Activated CD8-positive, alpha-beta T cell treated with anti-CD3 and anti-CD28 coated beads for 36 hours (primary cell): ENCODE measurements at regions not wholly inside any gene's neighbourhood (a gene's known extent, or its start where the extent isn't known, plus 50 kb on each side); places are given as distances from the start of the nearest gene placed in this dataset.
"Not testable (repeated sequence)": the region's sequence is repeated elsewhere in the genome, so short reads cannot be mapped to it uniquely, and the experiment has no call there.

Source experiments
- ATAC-seq: fragments of 200-7000 bp; cut with Tn5 transposase; one replicate; pipeline ENCODE4 v1.10.0; 2021; ENCODE audit warnings: mild to moderate bottlenecking, moderate library complexity
- CTCF ChIA-PET: fragments of 350-600 bp; sonication (Branson Sonifier 250); formaldehyde crosslinking; loops from one replicate; lab custom pipeline; 2021; ENCODE audit warnings: antibody characterized with exemption; lab: Charles Lee
- POLR2A ChIA-PET: fragments of 350-600 bp; sonication (Branson Sonifier 250); formaldehyde crosslinking; loops from one replicate; lab custom pipeline; 2021; ENCODE audit warnings: antibody characterized with exemption; lab: Charles Lee
- DNase-seq: peaks from one replicate; pipeline ENCODE4 v3.0.0-alpha.2; 2020
- H3K27ac Mint-ChIP-seq: one replicate; pipeline ENCODE4 v1.8.0; 2021; ENCODE audit warnings: mild to moderate bottlenecking, mixed read lengths
- H3K27me3 Mint-ChIP-seq: one replicate; pipeline ENCODE4 v1.8.0; 2021; ENCODE audit warnings: mixed read lengths
- H3K36me3 Mint-ChIP-seq: one replicate; pipeline ENCODE4 v1.8.0; 2021; ENCODE audit warnings: low read depth, mixed read lengths
- H3K4me1 Mint-ChIP-seq: one replicate; pipeline ENCODE4 v1.8.0; 2021; ENCODE audit warnings: low read depth, mixed read lengths
- H3K4me3 Mint-ChIP-seq: one replicate; pipeline ENCODE4 v1.8.0; 2021; ENCODE audit warnings: mild to moderate bottlenecking, moderate library complexity, mixed read lengths
- H3K9me3 Mint-ChIP-seq: one replicate; pipeline ENCODE4 v1.8.0; 2021; ENCODE audit warnings: mixed read lengths
- CTCF ChIP-seq: fragments of 200-600 bp; IDR thresholded peaks from one replicate; pipeline ENCODE4 v1.8.0; 2022; ENCODE audit warnings: antibody characterized with exemption, mild to moderate bottlenecking
- intact Hi-C: fragments of 100-400 bp; cut with micrococcal nuclease; formaldehyde crosslinking; loops from one replicate; pipeline ENCODE4 v1.10.0; 2022

GRCh38 chr3:177804032-177804431 is 606.8 kb upstream of the TBL1XR1 start:
- no peak overlapping the region for H3K27ac Mint-ChIP-seq
- no peaks in the 10 kb centered on the region for H3K27me3 Mint-ChIP-seq
- no peaks in the 10 kb centered on the region for H3K36me3 Mint-ChIP-seq
- no peak for ATAC-seq
- no peak for DNase-seq
- POLR2A ChIA-PET = no interaction called here
- no peak for TF ChIP-seq CTCF
- H3K4me1 Mint-ChIP-seq = peaks cover 8% of the 10 kb centered on the region
- intact Hi-C loops = no loop called here
- CTCF ChIA-PET = no interaction called here
- no peak overlapping the region for H3K4me3 Mint-ChIP-seq
- no peaks in the 10 kb centered on the region for H3K9me3 Mint-ChIP-seq

- CTCF ChIA-PET = no interaction called here
- no peak overlapping the region for H3K4me3 Mint-ChIP-seq
- intact Hi-C loops = no loop called here
- POLR2A ChIA-PET = no interaction called here
- H3K27me3 Mint-ChIP-seq = no peaks in the 10 kb centered on the region
- TF ChIP-seq CTCF = no peak
- no peak for DNase-seq
- ATAC-seq = no peak
- no peaks in the 10 kb centered on the region for H3K9me3 Mint-ChIP-seq
- H3K27ac Mint-ChIP-seq = no peak overlapping the region
- H3K4me1 Mint-ChIP-seq = peaks cover 7% of the 10 kb centered on the region
- H3K36me3 Mint-ChIP-seq = no peaks in the 10 kb centered on the region
Observed at GRCh38 chr3:177804646-177805045, 607.4 kb upstream of the TBL1XR1 start.

GRCh38 chr3:177807150-177807875 is 610.0 kb upstream of the TBL1XR1 start:
- no peaks in the 10 kb centered on the region for H3K36me3 Mint-ChIP-seq
- H3K4me1 Mint-ChIP-seq = peaks cover 18% of the 10 kb centered on the region
- intact Hi-C loops = no loop called here
- ChIA-PET CTCF (interaction anchor here (1.3 kb wide), 1 partner anchor 9 kb away, joined by 3 read pairs; no protein-coding TSS in a partner anchor), POLR2A (no interaction called here)
- no peaks in the 10 kb centered on the region for H3K9me3 Mint-ChIP-seq
- DNase-seq (no peak), ATAC-seq (no peak)
- H3K4me3 Mint-ChIP-seq = no peak overlapping the region
- H3K27me3 Mint-ChIP-seq = no peaks in the 10 kb centered on the region
- TF ChIP-seq CTCF = no peak
- no peak overlapping the region for H3K27ac Mint-ChIP-seq

- H3K27ac Mint-ChIP-seq, DNase-seq, POLR2A ChIA-PET, H3K36me3 Mint-ChIP-seq, H3K4me3 Mint-ChIP-seq, ATAC-seq, H3K9me3 Mint-ChIP-seq, intact Hi-C loops, H3K27me3 Mint-ChIP-seq: not testable (repeated sequence)
- H3K4me1 Mint-ChIP-seq = peaks cover 18% of the 10 kb centered on the region
- CTCF ChIA-PET = interaction anchor here (1.3 kb wide), 1 partner anchor 11 kb away, joined by 3 read pairs; no protein-coding TSS in a partner anchor
Observed at GRCh38 chr3:177808928-177809478, 611.7 kb upstream of the TBL1XR1 start.

- Mint-ChIP-seq H3K4me3 (no peak overlapping the region), H3K27ac (peak overlapping the region; percentile 13), H3K36me3 (no peaks in the 10 kb centered on the region), H3K9me3 (no peaks in the 10 kb centered on the region), H3K27me3 (no peaks in the 10 kb centered on the region), H3K4me1 (peaks cover 18% of the 10 kb centered on the region)
- intact Hi-C loops = no loop called here
- ChIA-PET CTCF (no interaction called here), POLR2A (no interaction called here)
- TF ChIP-seq CTCF = no peak
- ATAC-seq (no peak), DNase-seq (no peak)
Observed at GRCh38 chr3:177810162-177810623, 612.9 kb upstream of the TBL1XR1 start.
